ENCODE measurements at regions not wholly inside any gene's neighbourhood (a gene's known extent, or its start where the extent isn't known, plus 50 kb on each side); places are given as distances from the start of the nearest gene placed in this dataset.
"Not testable (repeated sequence)": the region's sequence is repeated elsewhere in the genome, so short reads cannot be mapped to it uniquely, and the experiment has no call there.

DNA sequence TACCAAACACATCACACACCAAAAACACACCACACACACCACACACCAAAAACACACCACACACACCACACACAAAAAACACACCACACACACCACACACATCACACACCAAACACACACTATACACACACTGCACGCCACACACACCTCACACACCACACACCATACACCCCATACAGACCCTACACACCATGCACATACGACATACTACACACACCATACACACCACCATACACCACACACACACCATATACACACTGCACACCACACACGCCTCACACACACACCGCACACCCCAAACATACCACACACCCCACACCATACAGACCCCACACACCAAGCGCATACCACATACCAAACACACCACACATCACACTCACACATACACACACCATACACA is 226.9 kb upstream of the PKN2 start:
- DNase-seq = no peak

DNA sequence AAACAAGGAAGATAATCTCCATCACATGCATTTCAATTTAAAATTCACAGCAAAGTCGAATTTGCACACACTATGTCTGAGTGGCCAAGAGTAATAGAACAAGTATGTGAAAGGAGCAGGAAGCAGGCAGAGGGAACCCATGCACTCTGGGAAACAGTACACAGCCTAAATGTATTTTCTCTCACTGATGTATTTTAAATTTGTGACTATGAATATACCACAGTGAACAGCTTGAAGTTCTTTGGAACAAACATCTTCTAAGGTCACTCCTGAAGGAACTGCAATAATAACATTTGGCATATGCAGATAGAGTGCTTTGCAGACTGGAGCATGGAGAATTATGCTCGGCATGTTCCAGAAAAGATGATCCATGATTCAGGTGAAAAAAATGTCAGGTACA is 223.1 kb upstream of the PKN2 start:
- DNase-seq = no peak

DNA sequence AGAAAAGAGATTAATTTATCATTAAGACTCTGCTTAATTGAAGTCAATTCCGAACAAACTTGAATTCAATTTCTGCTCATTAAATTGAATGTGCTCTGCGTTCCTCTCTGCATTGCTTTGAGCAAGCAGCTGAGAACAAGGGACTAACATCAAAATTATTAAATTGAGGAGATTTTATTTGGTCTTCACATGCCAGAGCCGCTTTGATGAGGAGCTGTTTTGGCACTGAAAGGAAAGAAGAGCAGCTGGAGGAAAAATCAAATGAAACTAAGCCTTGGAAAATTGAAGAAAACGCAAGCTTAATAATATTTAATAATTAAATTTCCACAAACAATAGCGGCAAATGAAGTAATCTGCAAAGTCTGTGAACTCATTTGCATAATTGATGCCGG is 222.0 kb upstream of the PKN2 start:
- DNase-seq = no peak

DNA sequence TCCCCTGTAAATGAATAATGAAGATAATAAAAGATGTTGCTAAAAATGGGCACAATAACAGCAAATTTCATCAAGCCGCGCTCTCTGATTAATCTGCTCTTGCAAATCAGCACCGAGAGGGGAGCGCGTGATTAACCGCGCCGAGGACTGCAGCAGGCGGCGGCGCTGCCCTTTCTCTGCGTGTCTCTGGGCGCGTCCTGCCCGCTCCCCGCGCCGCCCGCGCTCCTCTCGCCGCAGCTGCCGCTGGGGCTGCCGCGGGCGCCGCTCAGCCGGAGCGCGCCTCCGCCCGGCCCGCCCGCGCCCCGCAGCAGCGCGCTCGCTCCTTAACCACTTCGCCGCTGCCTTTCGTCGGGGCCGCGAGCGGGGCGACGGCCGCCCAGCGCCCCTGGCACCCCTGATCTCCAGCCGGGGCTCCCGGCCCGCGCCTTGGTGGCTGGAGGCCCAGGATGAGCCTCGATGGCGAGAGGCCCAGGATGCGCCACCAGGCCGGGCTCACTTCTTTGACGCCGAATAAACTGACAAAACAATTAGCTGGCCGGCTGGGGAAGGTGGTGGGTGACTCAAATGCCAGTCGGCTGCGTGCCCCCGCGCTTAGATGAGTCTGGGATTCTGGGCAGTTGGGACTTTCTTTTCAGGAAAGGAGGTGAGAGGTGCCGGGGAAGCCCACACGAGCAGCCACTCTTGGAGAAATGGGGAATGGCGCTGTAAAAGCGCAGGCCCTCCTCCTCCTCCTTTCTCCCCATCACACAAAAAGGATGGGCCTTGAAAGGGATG is 221.4 kb upstream of the PKN2 start:
- DNase-seq = no peak

DNA sequence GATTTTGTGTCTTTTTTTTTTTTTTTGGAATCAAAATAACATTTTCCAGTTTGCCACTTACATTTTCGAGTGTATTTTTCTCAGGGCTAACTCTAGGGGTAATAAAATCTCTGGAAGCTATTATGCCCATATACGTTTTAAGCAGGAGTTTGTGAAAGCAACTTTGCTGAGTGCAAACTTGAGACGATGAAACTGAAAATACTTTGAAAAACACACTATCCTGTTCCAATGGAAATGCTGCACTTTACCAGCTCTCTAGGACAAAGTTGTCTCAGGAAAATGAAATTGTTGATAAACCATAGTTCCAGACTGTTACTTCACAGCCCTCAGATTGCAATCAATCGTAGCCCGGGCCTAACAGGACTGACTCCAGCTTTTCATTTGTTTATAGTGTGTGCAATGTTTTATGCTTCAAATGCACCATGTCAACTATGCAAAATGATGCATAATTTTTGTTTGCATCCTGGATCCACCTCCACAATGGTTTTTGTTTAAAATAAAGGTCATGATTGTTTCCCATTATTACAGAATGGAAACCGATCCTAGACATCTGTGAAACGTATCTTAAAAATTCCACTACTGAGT is 220.6 kb upstream of the PKN2 start:
- DNase-seq = no peak

DNA sequence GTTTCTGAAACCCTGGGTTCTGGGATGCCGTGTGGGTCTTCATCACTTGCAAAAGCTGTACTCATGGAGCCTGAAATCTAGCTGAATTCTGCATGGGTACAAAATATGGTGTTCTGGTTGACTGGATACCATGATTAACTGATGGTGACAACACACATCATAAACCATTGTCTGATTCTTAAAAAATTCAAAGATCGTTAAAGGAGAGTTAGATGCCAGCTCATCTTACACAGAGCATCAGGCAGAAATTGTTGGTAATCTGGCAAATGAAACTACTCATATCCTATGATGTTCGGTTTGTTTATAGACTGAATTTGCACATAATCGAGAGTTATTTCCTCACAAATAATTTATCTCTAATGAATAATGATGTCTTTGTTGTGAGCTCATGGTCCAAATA is 218.1 kb upstream of the PKN2 start:
- DNase-seq = no peak

DNA sequence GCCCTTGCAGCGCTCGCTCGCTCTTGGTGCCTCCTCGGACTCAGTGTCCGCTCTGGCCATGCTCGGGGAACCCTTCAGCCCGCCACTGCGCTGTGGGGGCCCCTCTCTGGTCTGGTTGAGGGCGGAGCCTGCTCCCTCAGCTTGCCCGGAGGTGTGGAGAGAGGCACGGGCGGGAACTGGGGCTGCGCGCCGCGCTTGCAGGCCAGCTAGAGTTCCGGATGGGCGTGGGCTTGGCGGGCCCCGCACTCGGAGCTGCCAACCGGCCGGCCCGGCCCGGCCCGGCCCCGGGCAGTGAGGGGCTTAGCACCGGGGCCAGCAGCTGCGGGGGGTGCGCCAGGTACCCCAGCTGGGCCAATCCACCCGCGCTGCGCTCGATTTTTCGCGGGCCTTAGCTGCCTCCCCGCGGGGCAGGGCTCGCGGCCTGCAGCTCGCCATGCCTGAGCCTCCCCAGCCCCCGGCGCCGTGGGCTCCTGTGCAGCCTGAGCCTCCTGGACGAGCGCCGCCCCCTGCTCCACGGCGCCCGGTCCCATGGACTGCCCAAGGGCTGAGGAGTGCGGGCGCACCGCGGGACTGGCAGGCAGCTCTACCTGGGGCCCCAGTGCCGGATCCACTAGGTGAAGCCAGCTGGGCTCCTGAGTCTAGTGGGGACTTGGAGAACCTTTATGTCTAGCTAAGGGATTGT is 217.0 kb upstream of the PKN2 start:
- DNase-seq = no peak

DNA sequence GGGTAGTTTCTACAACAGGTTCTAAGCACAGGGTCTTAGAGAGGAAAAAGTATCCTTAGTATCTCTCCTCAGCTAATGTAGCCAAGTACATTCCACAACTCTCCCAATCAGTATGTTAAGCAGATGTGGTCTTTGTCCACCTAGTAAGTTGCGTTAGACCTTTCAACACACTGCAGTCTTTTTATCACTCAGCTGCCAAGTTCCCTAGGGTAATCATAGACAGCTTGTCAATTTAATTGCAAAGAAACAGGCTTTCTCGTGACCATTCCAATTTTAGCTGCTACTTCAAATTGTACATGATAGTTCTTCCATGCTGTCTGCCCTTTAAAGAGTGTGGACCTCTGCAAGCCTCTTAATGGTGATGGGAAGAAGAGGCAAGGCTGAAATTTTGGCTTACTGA is 211.8 kb upstream of the PKN2 start:
- DNase-seq = no peak

DNA sequence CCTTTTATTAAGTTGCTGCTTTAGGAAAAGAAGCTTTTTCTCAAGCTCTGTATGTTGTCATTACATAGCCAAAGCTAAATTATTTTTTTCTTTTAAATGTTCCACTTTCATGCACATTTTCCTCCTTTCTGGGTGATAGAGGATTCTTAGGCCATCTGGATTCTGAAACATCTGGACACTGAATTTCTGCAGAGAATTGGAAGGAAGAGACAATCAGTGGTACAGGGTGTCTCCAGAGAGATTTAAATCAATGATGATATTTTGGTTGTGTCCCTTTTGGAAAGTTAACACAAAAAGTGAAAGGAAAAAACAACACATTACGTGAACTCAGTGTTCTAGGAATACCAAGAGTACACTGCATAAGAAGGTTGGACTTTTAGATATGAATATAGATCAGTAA is 211.4 kb upstream of the PKN2 start:
- DNase-seq = no peak

DNA sequence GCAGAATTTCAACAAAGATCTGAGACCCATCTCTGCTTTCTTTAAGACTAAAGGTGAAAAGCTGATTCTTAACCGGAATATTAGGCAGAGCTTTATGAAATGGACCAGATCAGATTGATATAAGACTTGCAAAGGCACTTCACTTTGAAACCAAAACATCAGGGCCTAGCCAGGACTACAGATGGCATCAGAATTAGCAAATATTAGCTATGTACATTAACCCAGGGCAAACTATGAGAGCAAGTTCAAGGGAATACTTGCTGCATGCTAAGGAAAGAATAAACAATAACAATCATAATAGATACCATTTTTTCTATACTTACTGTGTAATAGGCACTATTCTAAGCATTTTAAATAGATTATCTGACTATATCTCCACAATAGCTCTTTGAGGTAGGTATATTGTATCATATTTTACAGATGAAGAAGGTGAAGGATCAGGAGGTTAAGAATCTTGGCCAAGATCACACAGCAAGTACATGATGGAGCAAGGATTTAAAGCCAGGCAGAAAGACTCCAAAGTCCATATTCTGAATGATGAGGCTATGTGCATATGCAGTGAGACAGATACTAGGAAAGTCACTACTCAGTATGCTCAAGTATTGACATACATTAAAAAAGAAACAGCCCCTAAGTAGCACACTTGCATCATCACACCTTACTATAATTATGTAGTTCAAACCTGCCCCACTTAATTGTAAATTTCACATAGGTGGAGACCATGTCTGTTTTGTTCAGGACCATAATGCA is 209.3 kb upstream of the PKN2 start:
- DNase-seq = no peak

DNA sequence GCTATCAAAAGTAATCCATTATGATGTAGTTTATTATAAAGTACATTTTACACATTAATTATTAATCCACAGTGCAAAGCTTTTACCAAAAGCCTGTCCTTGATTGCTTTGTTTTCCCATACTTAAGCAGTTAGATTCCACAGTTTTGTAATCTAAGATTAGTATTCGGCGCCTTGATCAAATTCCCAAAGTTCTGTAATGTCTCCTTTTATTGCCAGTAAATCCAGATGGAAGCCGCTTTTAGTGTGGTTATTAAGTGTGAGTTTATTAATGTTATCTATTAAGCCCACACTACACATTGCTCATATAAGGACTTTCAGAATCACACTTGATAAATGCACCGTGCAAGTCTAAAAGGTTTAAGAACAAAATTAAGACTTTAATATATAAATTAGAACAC is 199.2 kb upstream of the PKN2 start:
- no peak for DNase-seq

DNA sequence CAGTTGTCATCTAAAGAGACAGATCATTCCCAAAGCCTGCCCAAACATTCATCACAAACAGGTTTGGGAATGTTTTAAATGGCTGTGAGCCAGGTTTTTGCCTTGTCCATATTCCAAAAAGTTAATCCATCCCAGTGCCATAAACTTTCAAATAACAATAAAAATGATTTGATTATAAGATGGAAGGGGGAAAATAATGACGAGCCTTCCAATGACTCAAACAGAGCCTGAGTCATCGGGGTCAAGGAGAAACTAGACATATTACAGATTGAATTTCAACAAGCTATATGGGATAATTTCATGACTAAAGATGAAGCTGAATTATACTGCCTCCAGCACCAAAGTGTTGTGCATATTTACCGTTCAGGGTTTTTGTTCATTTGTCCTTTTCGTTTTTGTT is 195.8 kb upstream of the PKN2 start:
- no peak for DNase-seq

DNA sequence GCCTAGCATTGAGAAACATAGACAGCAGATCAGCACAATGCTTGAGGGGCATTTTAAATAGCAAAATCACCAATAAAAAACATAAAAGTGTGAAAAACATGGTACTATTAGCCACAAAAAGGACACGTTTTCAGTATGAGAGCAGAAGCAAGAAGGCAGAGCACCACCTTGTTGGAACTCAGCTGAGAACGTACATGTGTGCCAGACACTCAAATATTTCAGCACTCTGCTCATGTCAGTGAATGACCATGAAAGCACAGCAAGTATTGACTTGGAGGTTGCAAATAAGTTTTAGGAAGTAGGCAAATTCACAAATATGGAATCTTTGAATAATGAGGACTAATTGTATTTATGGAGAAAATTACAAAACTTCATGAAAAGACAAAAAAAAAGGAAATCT is 193.4 kb upstream of the PKN2 start:
- no peak for DNase-seq

DNA sequence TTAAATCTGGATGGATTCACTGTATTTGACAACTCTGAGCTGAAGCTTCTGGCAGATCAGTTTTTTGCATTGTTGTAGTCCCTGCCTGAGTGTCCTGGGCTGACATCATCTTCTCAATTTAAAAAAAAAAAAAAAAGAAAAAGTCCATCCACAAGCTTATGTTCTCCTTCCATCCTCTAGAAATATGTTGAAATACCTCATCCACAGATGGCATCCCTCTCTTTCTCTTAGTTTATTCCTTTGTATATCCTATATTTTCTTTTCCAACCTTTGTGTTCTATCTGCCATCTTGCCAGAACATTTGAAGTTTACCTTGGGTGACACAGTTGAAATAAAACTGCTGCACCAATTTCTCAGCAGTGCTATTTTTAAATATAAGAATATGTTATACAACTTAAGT is 184.4 kb upstream of the PKN2 start:
- DNase-seq = no peak

DNA sequence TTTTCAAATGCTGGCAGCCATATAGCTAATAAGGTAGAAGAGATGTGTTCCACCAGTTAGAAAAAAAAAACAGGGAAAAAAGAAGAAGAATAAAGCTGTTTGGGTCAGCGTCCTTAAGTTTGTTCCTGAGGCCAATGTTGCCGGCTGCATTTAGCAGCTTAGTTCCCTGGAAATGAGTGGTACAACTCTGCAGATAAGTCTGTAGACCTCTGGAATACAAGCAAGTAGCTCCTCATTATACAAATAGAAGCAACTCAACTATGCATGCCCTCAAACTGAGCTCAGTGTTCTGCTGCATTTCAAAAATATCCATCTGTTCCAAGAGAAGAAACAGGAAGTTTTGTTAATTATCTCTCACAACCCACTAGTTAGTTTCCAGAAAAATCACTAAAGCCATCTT is 181.2 kb upstream of the PKN2 start:
- no peak for DNase-seq

DNA sequence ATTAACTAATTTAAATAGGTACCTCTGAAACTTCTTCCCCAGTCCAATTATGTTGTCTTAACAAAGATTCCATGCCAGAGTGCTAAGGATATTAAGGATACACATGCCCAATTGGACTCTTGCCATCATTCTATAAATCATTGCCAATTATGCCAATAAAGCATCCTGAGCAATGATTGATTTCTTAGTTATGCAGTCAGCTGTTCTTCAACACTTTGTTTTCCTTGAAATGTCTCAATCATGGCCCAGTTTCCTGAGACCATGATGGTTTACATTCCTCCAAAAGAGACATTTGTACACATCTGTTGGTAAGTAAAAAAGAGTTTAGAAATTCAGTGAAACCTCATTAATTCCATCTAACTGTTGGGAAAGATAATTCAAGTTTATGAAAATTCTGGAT is 180.4 kb upstream of the PKN2 start:
- no peak for DNase-seq

DNA sequence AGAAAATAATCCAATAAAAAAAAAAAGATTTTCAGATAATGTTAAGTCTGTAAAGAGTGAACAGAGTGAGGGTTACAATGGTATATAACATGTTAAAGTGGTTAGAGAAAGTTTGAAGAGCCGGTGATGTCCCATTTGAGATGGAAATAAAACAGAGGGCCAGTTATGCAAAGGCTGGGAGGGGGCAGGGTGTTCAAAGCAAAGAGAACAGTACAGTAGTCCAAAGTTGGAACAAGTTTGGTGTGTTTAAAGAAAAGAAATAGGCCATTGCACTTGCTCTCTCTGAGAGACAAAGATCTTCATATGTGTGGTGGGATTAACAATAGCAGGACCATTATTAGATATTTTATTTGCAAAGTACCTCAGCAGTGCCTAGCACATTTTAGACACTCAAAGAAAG is 179.5 kb upstream of the PKN2 start:
- DNase-seq = no peak

DNA sequence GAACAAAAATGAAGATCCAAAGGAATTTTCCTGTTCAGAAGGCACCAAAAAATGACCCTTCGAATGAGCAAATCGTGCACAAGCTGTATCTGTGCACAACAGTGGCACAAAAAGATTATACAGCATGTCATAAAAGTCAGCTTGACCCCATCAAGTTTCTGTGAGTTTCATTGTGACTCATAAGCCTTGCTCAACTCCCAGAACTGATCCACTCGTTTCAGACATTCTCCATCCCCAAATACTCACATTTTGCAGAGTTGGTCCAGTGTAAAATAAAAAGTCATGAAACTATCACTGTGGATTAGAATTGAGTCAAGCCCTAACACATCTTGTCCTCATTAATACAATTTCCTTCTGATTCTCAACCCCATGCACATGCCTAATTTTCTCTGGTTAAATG is 174.7 kb upstream of the PKN2 start:
- no peak for DNase-seq

DNA sequence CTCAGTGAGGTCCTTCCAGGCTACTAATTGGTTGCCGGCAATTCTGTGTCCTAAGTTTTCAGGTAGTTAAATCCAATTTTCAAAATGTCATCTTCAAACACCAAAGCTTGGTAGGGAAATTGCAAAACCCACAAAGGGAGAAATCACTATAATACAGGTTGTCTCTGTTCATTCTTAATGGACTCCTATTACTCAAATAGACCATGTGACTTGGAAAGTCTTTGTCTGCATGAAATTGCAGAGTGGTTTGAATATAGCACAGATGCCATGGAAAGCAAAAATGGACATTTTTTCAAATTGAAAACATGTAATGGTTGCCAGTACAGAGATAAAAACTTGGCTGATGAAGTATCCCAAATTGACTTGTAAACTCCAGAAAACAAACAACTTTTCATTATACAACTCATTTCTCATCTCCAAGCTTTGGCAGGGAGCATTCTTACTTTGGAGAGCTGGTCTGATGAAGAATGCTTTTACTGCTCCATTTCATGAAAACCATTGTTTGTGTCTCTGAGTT is 169.5 kb upstream of the PKN2 start:
- no peak for DNase-seq

DNA sequence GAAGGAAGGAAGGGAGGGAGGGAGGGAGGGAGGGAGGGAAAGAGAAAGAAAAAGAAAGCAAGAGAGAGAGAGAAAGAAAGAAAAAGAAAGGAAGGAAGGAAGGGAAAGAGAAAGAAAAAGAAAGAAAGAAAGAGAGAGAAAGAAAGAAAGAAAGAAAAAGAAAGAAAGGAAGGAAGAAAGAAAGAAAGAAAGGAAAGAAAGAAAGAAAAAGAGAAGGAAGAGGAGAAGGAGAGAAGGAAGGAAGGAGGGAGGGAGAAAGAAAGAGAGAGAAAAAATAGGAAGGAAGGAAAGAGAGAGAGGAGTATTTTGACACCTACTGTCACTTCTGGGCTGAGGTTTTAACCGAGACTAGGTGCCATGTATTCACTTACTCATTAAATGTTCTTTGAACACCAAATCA is 166.6 kb upstream of the PKN2 start:
- DNase-seq = not testable (repeated sequence)

DNA sequence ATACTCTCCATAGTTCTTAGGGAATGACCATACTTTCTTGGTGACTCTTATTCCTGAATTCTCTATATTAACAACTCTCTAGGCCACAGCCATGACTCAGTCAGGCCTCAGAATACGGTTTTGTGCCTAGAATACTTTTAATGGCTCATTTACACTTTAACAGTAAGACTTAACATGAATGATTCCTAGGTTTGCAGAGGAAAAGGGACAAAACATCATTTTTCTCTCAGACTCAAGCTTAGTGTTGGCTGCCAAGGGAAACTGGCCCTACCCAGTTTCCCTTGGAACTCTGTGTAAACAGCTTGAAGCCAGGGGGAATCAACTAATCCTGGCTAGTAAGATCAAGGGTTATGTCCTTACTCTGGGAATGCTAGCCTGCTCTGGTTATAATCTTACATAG is 164.9 kb upstream of the PKN2 start:
- DNase-seq = no peak

DNA sequence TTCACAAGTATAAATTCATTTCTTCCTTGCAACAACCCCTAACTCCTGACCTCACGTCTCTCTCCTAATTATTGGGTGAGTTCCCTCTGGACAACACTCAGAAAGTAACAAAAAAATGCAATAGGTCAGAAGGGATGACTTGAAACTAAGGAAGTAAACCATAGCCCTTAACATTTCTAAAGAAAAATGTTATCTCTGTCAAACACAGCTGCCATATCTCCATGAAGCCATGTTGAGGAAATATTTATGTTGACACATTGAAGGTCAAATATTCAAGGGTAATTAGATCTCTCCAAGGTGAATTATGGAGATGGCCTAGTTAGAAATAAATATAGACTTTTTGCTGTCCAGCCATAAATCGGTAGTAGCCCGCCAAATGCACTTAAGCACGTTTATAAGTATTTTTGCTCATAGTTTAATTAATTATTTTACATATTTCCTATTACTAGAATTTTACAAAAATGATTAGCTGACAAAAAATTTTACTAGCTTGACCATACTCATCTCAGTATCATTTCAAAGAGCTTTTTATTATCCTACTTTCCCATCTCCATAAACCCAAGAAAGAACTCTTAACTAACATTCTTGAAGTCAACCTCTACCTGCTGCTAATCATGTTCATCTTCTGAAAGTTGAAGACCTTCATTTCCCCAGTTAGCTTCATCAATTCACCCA is 160.1 kb upstream of the PKN2 start:
- DNase-seq = no peak

DNA sequence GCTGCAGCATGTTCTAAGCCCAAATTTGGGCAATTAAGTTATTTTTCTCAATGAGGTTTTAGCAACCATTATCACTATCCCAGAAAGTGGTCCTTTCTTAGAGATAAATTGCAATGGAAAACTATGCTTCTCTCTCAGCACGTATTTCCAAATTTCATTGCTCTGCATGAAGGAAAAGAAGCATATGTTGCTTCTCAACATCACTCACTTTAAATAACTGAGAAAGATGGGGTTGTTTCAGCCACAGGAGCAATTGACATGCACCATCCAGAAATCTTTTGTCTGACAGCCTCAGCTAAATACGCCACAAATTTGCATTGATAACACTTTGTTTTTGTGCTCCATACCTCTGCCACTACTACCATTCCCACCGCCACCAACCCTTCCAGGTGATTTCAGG is 157.6 kb upstream of the PKN2 start:
- no peak for DNase-seq

All from kidney glomerular epithelial cell (primary cell).